GM19467 (cell line): ENCODE measurements at regions not wholly inside any gene's neighbourhood (a gene's known extent, or its start where the extent isn't known, plus 50 kb on each side); places are given as distances from the start of the nearest gene placed in this dataset.
"Not testable (repeated sequence)": the region's sequence is repeated elsewhere in the genome, so short reads cannot be mapped to it uniquely, and the experiment has no call there.

Experiments used
- ATAC-seq: cut with Tn5 transposase; IDR thresholded peaks from one replicate; pipeline ENCODE4 v1.9.1; 2021; ENCODE audit warnings: mild to moderate bottlenecking, moderate library complexity; ENCODE audit not compliant: unreplicated experiment

DNA sequence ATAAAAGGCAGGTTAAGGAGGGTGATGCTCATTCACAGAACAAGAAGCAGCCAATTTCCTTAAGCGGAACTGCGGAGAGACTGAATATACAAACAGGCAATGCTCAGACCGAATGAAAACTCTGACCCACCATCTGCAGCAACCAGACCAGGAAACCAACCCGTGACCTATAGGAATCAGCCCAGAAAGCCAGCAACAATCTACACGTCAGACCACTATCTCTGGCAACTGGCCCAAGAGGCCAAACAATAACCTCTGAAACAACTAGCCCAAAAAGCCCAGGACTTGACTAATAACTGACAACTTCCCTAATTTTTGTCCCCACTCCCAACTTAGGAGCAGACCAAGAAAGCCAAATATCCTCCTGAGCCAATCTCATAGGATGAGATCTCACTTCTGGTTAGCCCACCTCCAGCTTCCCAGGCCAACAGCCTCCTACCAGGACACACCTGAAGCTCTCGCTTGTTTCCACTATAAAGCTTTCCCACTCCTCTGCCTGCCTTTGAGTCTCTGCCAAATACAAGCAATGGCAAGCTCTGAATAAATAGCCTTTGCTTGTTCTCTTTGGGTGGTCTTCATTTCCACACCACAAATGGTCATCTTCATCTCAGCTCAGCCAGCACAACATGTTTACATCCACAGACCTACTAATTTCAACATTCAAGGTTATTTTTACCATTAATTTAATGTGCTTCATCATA is 168.5 kb downstream of the HSD17B3 start:
- no peak for ATAC-seq

DNA sequence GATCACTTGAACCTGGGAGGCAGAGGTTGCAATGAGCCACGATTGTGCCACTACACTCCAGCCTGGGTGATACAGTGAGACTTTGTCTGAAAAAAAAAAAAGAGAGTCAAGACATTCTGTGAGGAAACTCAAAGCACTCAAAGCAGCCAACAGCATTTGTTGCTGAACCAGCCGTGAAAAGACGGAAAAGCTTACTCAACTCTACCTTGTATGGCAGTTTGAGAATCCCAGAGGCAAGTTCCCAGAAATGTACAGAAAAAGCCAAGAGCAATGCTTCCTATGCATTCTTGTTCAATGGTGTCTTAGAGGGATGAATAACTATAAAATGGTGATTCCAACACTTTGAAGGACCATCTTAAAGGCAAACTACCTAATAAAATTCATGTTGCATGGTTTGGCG is 170.2 kb downstream of the HSD17B3 start:
- no peak for ATAC-seq

DNA sequence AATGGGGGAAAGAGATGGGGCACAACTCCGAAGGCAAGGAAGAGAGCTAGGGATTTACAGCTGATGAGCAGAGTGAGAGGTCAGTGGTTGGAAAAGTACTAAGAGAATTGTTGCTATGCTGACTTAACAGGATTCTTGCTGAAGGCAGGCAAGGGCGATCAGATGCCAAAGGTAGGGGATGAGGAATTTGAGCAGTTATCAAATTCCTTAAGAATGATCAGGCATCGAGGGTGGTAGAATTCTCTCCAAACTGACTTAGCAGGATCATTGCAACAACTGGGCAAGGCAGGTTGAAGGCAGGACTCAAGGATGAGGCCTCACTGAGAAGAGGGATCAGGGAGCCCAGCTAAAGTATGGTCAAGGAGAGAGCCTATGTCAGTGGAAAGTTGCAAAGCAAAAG is 171.0 kb downstream of the HSD17B3 start:
- ATAC-seq: no peak

DNA sequence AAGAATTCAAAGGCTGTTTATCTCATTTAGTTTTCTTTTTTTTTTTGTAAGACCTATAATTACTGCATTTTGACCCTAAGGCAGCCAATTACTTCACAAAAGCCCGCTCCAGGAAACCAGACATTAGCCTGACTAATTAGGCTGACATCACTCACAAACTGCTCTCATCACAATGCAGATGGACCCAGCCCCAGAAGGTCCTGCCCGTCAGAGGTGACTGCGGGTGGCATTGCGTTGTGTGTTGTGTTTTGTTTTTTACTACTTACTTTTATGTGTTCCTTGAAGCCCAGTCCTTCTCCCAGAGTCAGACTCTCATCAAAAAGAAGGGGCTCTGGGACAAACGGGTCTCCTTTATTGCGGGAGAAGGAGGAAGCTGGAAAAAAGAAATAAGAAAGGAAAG is 172.2 kb downstream of the HSD17B3 start:
- no peak for ATAC-seq

DNA sequence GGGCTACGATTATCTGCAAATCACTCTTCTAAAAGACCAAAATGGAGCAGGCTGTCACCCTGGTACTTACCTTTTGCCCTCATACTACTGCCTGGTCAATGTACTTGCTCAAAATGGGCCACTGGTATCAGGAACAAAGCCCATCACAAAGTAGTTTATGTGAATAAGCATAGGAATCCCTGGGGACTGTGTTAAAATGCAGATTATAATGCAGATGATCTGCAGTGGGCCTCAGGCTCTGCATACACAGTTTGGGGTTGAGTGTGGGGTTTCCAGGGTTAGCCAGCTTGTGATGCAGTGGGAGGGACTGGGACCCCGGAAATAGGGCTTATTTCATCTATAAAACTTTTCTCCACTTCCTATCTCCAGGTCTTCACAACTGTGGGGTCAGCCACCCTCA is 173.1 kb downstream of the HSD17B3 start:
- ATAC-seq: no peak

DNA sequence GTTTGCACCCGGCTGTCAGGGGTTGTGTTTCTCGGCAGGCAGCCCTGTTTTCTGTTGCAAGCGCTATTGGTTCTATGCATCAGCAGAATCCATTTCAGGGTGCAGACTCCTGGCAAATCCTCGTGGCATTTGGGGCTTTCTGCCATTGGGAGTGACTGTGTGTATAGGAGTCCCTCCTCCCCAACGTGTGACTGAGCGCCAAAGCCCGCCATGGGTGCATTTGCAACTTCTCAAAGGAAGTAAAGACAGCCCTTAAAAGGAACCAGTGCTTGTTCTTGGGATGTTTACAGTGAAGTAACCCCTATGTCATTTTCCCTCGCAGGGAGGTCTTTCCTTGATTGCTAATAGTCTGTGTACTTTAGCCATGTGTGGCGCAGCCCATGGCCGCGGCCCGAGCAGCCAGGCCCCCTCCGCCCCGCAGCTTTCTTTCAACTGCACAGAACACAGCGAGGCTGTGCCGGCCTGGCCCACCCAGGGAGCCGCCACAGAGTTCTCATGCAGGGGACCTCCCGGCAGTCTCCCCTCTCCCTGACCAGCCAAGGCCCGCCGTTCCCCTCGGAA is 175.6 kb downstream of the HSD17B3 start:
- ATAC-seq: no peak

DNA sequence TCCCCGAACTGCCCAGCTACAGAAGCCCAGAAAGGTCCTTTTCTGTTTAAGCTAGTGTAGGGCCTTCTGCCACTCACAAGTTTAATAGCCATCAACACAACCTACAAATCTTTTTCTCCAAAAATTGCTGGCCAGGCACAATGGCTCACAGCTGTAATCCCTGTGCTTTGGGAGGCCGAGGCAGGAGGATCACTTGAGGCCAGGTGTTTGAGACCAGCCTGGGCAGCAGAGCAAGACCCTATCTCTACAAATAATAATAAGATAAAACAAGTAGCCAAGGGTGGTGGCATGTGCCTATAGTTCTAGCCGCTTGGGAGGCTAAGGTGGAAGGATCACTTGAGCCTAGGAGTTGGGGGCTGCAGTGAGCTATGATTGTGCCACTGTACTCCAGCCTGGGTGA is 176.4 kb downstream of the HSD17B3 start:
- ATAC-seq: no peak

DNA sequence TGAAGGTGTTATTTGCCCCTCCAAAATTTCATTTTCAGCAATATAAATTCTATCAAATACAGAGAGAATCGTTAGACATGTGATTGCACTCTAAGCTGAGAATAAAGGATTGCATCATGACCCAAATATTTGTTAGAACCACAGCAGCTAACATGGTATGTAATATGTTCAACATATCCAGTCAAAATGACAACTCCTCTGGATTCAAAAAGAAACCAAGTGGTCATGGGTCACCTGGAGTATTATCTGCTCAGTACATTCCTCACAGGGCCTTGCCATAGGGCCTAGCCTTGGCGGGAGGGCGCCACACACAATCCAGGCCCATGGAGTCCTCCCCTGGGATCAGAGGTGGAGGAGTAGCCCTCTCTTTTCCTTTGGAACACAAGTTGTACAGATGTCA is 179.2 kb downstream of the HSD17B3 start:
- no peak for ATAC-seq

DNA sequence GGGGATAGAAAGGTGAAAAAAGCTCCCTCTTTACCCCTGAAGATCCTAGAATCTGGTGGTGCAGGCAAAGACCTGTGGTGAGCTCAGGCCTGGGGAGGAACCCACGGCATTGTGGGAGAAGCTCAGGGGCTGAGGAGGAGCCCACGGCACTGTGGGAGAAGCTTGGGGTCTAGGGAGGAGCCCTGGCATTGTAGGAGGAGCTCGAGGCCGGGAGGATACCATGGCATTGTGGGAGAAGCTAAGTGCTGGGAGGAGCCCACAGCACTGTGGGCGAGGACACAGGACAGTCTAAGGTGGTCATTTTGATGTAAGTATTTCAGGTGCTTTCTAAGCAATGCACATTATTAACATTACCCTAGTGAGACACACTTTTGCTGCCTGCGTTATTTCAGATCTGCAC is 179.7 kb downstream of the HSD17B3 start:
- ATAC-seq: no peak

DNA sequence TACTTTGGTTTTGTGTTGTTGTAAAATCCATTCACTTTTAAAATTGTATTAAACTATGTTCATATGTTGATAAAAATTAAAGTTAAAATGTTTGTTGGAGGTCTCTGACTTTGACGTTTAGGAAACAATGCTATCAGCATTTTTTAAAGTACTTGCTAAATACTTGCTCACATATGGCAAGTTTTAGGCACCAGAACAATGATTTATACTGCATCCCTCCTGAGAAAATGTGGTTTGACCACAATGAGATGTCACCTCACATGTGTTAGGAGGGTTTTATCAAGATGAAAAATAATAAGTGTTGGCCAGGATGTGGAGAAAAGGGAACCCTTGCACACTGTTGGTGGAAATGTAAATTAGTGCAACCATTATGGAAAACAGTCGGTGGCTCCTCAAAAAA is 180.8 kb downstream of the HSD17B3 start:
- ATAC-seq: no peak

DNA sequence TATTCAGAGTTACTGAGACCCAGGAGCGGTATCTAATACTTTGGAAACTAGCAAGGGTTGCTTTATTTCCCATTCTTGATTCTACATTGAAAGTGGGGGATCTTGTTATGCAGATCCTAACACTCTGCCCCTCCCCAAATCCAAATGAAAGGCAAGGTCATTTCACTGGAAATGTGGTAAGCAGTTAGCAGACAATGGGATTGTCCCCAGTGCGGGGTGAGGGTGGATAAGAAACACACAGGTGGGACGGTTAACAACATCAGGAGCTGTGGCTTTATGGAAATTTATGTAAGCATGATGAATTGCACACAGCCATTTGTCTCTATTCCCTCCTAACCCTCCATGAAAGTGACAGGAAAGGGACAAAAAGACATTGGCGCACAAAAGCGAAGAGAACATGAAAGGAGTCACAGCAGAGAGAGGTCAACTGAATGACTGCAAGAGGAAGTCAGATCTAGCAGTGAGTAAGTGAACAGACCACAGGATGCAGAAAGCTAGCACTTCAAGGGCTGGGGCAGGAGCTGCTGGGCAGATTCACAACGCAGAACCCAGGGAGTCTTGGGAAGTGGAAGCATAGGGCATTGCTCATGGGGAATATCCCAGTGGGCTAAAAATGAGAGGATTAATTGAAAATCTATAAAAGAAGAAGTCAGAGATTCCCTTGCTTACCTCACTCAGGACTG is 184.4 kb downstream of the HSD17B3 start:
- no peak for ATAC-seq

DNA sequence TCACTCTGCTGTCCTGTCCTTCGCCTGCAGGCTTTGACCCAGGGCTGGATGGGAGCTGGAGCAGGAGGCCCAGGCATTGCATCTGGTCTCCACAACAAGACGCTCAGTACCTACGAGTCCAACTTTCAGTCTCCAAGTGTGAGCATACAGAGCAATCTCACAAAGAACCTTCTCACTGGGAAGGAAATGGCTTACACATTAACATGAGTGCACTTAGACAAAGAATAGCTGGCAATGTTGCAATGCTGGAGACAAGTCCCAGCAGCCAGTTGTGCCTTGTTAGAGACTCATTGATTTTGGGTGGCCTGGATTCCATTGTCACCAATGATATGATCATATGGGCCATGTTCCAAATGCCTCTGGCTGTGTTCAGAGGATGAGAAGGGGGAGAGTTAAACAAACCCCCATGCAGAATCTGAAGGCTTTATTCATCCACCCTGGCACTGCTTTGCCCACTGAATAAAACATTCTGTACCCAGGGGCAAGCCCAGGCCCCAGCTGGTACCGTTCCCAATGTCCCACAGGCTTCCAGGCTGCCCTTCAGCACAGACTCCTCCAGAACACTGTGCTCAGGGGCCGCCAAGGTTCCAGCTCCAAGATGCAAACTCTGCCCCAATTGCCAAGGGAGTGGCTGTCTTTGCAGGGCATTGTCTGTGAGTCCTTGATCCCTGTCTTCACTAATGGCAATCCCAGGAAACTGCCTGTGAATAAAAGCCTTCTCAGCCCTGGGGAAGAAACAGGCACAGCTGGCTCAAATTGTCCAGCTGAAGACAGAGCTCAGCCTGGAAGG is 185.5 kb downstream of the HSD17B3 start:
- no peak for ATAC-seq

DNA sequence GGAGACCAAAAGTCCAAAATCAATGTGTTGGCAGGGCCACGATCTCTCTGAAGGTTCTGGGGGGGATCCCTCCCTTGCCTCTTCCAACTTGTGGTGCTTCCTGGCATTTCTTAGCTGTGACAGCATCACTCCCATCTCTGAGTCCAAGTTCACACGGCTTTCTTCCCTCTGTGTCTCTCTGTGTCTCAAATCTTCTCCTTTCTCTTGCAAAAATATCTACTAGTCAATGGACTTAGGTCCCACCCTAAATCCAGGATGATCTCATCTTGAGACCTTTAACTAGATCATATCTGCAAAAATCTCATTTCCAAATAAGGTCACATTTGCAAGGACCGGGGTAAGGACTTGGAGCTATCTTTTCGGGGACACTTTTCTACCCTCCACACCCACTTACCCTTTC is 186.1 kb downstream of the HSD17B3 start:
- no peak for ATAC-seq

DNA sequence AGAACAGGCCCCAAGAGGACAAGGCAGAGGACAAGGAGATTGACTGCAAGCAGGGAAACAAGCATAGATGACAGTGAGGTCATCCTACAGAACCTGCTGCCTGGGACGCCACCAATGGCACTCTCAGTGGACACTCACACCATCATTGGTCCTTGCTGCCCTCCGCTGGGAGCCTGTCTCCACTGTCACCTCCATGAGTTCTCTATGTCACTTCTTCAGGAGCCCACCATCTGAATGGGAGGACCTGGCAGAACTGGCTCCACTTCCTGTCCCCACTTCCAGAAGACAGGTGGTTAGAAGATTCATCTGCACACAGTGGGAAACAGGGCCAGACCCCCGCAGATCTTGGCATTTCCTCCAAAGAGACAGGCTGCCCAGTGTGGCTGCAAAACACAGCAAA is 188.9 kb downstream of the HSD17B3 start:
- ATAC-seq: no peak

DNA sequence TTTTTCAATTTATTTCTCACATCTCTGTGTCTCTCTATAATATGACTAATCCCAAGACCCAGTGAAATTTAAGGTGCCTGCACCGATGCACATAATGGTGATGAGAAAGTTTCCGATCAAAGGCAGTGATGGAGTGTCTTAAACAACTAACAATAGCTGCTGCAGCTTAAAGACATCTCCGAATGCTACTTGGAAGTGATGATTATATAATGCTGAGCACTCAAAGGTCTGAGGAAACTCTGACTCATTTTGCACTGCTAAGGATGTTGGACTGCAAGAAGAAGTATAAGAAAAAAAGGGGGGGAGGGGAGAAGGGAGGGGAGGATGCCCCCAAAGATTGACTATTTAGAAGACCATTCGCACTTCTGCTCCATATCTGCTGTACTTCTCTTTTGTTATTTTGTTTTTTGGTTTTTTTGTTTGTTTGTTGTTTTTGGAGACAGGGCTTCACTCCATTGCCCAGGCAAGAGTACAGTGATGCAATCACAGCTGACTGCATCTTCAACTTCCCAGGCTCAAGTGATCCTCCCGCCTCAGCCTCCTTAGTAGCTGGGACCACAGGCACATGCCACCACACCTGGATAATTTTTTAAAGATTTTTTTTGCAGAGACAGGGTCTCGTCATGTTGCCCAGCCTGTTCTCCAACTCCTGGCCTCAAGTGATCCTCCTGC is 192.2 kb downstream of the HSD17B3 start:
- ATAC-seq: no peak

DNA sequence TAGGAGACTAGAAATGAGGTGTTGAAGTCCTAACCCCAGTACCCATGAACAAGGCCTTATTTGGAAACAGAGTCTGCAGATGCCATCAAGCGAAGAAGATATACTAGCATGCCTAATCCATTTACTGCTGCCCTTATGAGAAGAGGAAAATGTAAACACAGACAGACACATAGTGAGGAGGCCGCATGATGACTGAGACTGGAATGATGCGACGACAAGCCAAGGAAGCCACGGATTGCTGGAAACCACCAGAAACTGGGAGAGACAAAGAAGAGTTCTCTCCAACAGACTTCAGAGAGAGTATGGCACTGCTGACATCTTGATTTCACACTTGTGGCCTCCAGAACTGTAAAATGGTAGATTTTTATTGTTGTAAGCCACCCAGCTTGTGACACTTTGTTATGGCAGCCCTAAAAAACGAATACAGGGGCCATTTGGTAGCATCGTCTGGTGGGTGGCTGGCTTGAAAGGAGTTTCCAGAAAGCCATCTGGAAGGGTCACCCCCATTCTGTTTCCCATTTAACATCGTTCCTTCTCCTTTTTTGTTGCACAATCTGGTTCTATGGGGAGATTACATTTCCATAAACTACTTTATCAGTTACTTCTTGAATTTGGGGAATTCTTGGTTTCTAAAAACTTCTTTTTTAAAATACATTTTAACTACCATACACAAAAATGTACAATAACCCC is 193.1 kb downstream of the HSD17B3 start:
- ATAC-seq: no peak

DNA sequence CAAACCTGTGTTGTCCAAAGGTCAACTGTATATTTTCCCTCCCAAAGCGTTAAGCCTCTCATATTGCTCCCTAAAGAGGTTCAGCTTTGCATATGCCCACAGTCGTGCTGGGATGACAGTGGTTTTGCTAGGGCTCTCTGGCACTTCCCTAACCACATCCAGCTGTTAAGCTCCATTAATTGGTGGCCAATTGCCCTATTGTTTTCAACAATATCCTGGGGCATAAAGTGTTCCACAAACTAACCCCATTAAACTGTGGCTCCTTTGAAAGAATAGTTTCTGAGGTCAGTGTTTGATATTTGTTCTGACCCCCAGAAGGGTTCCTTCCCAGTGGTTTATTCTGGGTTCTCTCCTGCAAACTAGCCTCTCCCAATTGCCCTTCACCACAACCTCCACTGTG is 194.5 kb downstream of the HSD17B3 start:
- no peak for ATAC-seq

DNA sequence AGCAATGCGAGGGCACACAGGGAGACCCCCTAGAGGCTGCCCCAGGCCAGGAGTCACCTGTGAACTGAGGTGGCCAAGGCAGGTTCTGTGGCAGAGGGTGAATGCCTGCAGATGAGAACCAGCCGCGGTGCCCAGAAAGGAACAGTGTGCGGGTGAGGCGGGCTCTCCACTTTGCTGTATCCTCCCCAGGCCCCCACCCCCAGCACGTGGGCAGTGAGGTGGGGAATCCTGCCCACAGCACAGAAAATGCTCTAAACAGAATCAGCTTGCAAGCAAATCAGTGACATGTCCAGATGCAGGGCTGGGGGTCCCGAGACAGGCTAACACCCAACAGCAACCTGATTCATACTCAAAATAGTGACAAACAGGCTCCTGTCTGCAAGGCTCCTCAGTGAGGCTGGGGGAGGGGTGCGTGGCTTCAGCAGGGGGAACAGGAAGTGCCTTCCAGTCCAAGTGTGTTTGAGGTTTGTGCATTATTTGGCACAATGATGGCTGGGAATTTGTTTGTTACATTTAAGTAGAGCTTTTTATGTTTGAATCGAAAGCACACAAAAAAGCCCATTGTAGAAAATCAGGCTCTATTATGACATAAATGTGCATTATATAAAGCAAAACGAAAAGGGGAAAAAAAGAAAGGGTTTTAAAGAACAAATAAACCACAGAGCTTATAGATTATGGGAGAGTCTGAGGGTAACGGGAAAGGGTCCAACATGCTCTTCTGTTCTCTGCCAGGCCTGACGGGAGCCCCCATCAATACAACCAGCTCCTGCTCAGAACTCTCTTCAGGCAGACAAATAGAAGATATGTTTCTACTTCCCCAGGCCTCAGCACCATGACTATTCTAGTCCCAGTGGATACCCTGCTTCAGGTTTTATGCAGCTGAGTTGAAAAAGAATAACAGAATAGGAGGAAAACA is 201.3 kb downstream of the HSD17B3 start:
- no peak for ATAC-seq

DNA sequence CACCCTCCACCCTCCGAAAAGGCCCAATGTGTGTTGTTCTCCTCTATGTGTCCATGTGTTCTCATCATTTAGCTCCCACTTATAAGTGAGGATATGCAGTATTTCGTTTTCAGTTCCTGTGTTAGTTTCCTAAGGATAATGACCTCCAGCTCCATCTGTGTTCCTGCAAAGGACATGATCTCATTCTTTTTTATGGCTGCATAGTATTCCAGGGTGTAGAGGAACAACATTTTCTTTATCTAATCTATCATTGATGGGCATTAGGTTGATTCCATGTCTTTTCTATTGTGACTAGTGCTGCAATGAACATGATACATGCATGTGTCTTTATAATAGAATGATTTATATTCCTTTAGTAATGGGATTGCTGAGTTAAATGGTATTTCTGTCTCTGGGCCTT is 211.3 kb downstream of the HSD17B3 start:
- ATAC-seq: not testable (repeated sequence)
